ENCODE measurements at regions not wholly inside any gene's neighbourhood (a gene's known extent, or its start where the extent isn't known, plus 50 kb on each side); places are given as distances from the start of the nearest gene placed in this dataset.

GRCh38 chr13:76651286-76651685 is 234.9 kb downstream of the KCTD12 start:
- no peak for DNase-seq (ENCODE audit: extremely low spot score, unreplicated experiment)
- H3K9me3 Mint-ChIP-seq (ENCODE audit: unreplicated experiment): no peaks in the 10 kb centered on the region
- no peaks in the 10 kb centered on the region for H3K36me3 Mint-ChIP-seq (ENCODE audit: unreplicated experiment)
- peaks cover 7% of the 10 kb centered on the region for H3K27me3 Mint-ChIP-seq (ENCODE audit: unreplicated experiment)
- no peak overlapping the region for H3K4me3 Mint-ChIP-seq (ENCODE audit: unreplicated experiment)
- no peak overlapping the region for H3K27ac Mint-ChIP-seq (ENCODE audit: unreplicated experiment)
- TF ChIP-seq CTCF (IDR thresholded peaks at IDR 0.05): no peak
- H3K4me1 Mint-ChIP-seq (ENCODE audit: unreplicated experiment): no peaks in the 10 kb centered on the region

- TF ChIP-seq CTCF (IDR thresholded peaks at IDR 0.05): no peak
- Mint-ChIP-seq H3K4me3 (ENCODE audit: unreplicated experiment) (no peak overlapping the region), H3K27ac (ENCODE audit: unreplicated experiment) (no peak overlapping the region), H3K36me3 (ENCODE audit: unreplicated experiment) (no peaks in the 10 kb centered on the region), H3K27me3 (ENCODE audit: unreplicated experiment) (peaks cover 10% of the 10 kb centered on the region), H3K4me1 (ENCODE audit: unreplicated experiment) (no peaks in the 10 kb centered on the region), H3K9me3 (ENCODE audit: unreplicated experiment) (no peaks in the 10 kb centered on the region)
- no peak for DNase-seq (ENCODE audit: extremely low spot score, unreplicated experiment)
Observed at GRCh38 chr13:76647550-76647949, 238.7 kb downstream of the KCTD12 start.

- Mint-ChIP-seq H3K4me1 (ENCODE audit: unreplicated experiment) (no peaks in the 10 kb centered on the region), H3K4me3 (ENCODE audit: unreplicated experiment) (no peak overlapping the region), H3K27ac (ENCODE audit: unreplicated experiment) (no peak overlapping the region), H3K9me3 (ENCODE audit: unreplicated experiment) (no peaks in the 10 kb centered on the region), H3K36me3 (ENCODE audit: unreplicated experiment) (no peaks in the 10 kb centered on the region), H3K27me3 (ENCODE audit: unreplicated experiment) (peaks cover 10% of the 10 kb centered on the region)
- DNase-seq (ENCODE audit: extremely low spot score, unreplicated experiment): no peak
- TF ChIP-seq CTCF (IDR thresholded peaks at IDR 0.05): no peak
Observed at GRCh38 chr13:76646946-76647345, 239.3 kb downstream of the KCTD12 start.

GRCh38 chr13:76645632-76646031 is 240.6 kb downstream of the KCTD12 start:
- DNase-seq (ENCODE audit: extremely low spot score, unreplicated experiment): no peak
- Mint-ChIP-seq H3K27ac (ENCODE audit: unreplicated experiment) (no peak overlapping the region), H3K4me1 (ENCODE audit: unreplicated experiment) (no peaks in the 10 kb centered on the region), H3K36me3 (ENCODE audit: unreplicated experiment) (no peaks in the 10 kb centered on the region), H3K27me3 (ENCODE audit: unreplicated experiment) (peaks cover 7% of the 10 kb centered on the region), H3K4me3 (ENCODE audit: unreplicated experiment) (no peak overlapping the region), H3K9me3 (ENCODE audit: unreplicated experiment) (no peaks in the 10 kb centered on the region)
- no peak for TF ChIP-seq CTCF (IDR thresholded peaks at IDR 0.05)

GRCh38 chr13:76644906-76645305 is 241.3 kb downstream of the KCTD12 start:
- Mint-ChIP-seq H3K27ac (ENCODE audit: unreplicated experiment) (no peak overlapping the region), H3K36me3 (ENCODE audit: unreplicated experiment) (no peaks in the 10 kb centered on the region), H3K9me3 (ENCODE audit: unreplicated experiment) (no peaks in the 10 kb centered on the region), H3K4me1 (ENCODE audit: unreplicated experiment) (no peaks in the 10 kb centered on the region), H3K4me3 (ENCODE audit: unreplicated experiment) (no peak overlapping the region), H3K27me3 (ENCODE audit: unreplicated experiment) (peaks cover 7% of the 10 kb centered on the region)
- no peak for TF ChIP-seq CTCF (IDR thresholded peaks at IDR 0.05)
- no peak for DNase-seq (ENCODE audit: extremely low spot score, unreplicated experiment)
